HG02759 (cell line): ENCODE measurements at regions not wholly inside any gene's neighbourhood (a gene's known extent, or its start where the extent isn't known, plus 50 kb on each side); places are given as distances from the start of the nearest gene placed in this dataset.

Experiments used
- ATAC-seq: cut with Tn5 transposase; IDR thresholded peaks from one replicate; pipeline ENCODE4 v1.9.1; 2021; ENCODE audit warnings: mild to moderate bottlenecking, moderate library complexity; ENCODE audit not compliant: unreplicated experiment

DNA sequence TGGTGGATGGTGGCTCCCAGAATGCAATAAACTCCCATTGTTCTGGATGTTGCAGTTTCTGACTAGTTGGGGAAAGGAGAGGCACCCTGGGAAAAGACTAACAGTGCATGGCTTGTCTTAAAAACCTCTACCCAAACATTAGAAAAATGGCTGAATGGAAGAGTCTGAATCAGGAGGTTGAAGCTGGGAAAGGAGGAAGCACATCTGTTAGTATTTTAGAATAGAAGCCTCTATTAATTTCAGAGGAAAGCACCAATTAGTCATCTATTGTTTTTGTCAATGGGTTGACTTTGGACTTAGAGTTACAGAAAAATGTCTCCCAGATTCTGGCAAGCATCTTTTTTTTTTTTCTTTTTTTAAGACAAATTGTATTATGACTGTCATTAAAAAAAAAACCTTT lies 56.1 kb upstream of the ELMO1 start:
- no peak for ATAC-seq

- ATAC-seq, result no peak
Observed at GRCh38 chr7:37505750-37506353, 57.2 kb upstream of the ELMO1 start.

DNA sequence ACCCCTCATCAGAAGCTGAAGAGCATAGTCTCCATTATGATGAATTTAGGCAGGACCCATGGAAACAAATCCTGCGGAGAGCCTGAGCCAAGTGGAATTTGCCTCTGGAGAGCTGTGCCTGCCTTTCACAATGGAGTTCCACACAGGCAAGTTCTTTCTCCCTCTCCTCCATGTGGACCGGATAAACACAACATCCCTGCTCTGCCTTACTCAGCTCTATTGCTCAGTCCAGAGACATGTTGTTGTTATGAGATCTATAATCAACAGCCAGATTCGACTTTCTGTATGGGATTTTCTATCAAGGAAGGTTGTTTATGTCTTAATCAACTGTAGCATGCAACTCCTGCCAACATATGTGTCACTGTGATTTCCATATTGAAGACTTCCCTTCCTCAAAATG lies 59.5 kb upstream of the ELMO1 start:
- no peak for ATAC-seq

DNA sequence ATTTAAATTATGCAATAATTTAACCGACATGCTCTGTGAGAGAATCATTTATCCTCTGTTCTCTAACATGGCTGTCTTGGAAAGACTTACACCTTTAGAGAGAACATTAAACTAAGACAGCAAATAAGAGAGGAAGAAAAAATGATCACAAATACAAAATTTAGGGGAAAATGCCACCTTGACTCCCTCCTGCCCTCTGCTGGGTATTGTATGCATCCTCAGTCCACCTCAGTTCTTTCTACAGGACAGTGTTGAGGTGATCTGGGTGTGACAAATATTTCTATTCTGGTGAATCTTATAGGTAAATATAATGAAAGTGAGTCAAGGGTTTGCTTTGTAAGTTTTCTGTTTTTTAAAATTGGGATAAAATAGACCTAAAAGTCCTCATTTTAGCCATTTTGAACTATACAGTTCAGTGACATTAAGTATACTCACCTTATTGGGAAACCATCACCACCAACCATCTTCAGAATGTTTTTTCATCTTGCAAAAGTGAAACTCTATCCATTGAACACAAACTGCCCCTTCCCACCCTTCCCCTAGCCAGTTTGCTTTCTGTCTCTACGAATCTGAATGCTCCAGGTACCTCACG lies 61.5 kb upstream of the ELMO1 start:
- no peak for ATAC-seq

- ATAC-seq, result no peak
Observed at GRCh38 chr7:37511915-37512314, 63.3 kb upstream of the ELMO1 start.

DNA sequence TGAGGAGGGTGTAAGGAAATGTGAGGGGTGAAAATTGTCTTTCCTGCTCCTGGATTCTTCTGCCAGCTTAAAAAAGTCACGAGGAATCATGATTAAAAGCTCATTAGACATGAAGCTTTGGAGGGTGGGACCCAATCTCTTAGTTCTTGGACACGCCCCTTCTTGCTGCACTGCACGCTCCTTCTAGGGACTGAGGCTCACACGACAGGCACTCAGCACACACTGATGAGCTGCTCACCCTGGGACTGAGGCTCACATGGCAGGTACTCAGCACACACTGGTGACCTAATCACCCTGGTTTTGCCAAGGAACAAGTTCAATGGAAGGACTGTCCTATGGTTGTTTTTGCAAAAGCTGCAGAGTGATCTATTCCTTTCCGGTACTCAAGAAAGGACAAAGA lies 65.8 kb upstream of the ELMO1 start:
- ATAC-seq, result no peak

DNA sequence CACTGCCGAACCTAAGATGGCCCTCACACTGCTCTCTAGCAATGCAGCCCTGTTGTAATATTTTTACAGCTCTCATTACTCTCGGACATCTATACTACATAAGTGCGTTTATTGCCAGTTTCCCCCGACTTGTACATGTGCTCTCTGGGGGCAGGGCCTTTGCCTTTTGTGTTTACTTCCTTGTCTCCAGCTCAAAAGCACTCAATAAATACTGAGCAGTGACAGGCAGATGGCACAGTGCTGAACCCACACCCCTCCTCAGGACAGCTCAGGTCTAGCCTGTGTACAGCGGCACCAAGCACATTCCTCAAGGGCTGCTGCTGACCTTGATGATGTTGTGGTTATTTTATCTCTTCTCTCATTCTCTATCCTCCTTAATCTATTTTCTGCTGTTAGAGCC lies 68.0 kb upstream of the ELMO1 start:
- no peak for ATAC-seq

DNA sequence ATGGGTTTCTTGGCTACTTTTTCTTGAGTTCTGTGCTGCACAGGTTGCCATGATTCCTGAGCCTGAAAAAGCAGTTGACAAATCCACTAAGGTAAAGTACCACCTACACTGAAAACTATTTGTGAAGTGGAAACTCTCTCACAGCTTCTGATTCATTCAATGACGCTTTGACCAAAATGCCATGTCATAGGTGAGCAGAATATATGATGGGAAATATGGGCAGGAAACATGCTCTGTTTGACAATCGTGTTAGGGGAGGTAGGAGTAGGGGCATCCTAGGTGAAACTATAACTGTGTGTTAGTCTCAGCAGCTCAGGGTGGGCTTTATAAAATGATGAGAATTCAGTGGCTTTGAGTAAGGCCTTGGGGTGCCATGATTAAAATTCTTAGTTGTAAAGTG lies 69.6 kb upstream of the ELMO1 start:
- no peak for ATAC-seq

DNA sequence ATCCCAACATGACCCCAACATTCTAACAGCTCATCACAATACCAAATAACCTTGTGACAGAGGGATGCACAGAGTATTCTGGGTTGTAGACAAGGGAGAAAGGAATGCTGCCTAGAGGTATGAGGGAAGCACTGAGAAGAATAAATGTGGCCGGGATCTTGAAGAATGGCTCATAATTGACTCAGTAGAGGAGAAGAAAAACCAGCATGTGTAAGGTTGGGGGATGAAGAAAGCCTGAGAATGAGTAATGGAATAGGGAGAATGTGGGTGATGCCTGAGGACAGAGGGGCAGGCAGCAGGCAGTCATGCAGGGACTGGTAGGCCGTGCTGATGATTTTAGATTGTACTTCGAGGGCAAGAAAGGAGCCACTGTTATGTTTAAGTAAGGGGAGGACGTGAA lies 75.4 kb upstream of the ELMO1 start:
- no peak for ATAC-seq

- ATAC-seq, result no peak
Observed at GRCh38 chr7:37524797-37525196, 76.1 kb upstream of the ELMO1 start.

- no peak for ATAC-seq
Observed at GRCh38 chr7:37526623-37527022, 78.0 kb upstream of the ELMO1 start.

DNA sequence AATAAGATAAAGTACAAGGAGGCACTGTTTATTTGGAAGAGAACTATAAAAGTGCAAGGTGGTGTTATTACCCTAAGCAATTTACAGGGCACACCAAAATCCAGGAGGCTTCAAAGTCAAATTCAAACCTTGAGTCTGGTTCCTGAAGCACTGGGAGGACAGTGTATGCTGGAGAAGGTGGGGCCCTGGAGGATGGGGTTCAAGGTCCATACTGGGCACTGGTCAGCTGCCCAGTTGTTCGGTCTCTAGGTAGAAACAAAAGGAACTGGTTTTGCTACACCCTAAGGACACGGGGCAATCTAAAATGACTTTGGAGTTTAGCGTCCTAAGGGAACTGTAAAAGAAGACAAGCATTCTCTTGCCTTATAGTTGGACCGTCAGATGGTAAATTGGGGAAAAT lies 78.4 kb upstream of the ELMO1 start:
- ATAC-seq, result no peak

DNA sequence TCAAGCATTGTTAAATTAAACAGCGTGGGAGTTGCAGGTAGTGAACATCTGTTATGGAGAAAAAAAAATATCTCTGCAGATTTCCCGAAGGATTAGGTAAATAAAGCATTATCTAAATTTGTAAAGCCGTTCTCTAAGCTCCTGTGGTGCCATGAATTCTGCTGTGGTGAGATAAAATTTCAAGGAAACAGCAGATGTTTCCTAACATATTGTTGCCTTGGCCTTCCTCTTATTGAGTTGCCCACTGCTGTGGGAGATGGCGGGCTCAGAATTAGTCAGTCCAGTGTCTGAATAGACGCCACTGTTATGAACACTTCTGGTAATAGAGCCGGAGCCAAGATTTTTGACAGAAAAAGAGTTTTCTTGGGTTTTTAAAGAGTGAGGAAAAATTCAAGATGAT lies 82.6 kb upstream of the ELMO1 start:
- ATAC-seq, result no peak

DNA sequence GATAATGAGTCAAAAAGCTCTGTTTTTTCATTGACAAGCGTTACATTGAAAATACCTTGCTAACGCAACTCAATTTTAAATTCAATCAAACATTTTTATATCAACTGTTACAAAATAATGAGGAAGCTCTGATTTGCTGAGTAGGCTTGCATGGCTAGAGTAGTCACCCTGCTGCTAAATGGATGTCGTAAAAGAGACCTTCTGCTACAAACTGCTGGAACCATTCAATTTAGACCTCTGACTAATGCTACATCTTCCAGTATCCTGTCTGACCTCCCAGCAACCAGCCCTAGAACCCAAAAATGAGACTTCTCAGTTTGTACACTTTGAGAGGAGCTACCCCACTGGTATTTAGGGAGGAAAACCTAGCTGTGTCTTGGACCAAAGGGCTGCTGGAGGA lies 84.0 kb upstream of the ELMO1 start:
- ATAC-seq, result no peak

GRCh38 chr7:37534893-37535610 lies 86.4 kb upstream of the ELMO1 start:
- ATAC-seq, result no peak

DNA sequence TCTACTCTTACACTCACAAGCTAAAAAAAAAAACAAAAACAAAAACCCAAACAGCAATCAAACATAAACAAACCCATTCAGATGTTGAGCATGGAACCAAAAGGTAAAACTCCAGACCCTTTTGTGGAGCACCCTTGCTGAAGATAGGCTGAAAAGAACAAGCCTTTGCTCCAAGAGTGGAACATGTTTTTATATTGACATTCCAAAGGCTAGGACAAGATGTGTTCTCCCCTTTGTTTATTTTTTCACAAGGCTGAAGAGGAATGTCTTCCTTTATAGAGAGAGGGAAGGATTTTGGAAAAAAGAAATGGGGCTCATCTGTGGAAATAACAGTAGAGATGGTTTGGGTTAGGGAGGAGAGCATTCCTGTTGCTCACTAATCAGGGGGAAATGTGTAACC lies 87.2 kb upstream of the ELMO1 start:
- no peak for ATAC-seq

- ATAC-seq, result no peak
Observed at GRCh38 chr7:37536706-37537105, 88.0 kb upstream of the ELMO1 start.

DNA sequence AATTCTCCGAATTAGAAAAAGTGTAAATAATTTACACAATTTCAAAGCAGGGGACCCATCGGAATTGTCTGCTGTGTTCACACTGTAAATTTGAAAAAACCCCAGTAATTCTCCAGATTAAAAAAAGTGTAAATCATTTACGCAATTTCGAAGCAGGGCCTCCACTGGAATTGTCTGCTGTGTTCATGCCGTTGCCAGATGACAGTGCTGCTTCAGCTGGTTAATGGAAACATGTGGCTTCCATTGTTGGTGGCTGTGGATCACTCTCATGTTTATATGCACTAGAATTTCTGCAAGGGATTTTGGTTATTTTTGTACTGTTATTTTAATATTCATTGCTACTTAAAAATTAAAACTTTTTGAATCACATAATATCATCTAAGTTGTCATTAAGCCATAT lies 88.8 kb upstream of the ELMO1 start:
- ATAC-seq, result no peak

GRCh38 chr7:37538945-37539344 lies 90.3 kb upstream of the ELMO1 start:
- no peak for ATAC-seq

DNA sequence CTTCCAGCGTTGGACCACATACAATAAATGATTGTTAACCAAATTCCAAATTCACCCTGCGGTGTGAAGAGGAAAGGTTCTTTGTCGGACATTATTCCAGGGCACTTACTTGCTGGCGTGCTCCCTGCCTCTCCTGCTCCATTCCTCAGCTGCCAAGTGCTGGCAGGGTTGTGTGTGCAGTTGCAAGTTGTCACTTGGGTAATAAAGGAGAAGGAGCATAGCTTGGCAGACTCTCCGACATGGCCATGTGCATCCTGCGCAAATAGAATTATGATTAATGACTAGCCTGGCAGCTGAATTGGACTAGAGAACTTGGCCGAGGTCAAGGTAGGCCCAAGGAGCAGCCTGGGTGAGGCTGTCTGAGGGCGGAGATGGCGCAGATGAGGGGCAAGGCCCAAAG lies 92.3 kb upstream of the ELMO1 start:
- ATAC-seq, result no peak

- ATAC-seq, result peak; percentile 76
Observed at GRCh38 chr7:37541810-37542443, 93.3 kb upstream of the ELMO1 start.
